ENCODE measurements at regions not wholly inside any gene's neighbourhood (a gene's known extent, or its start where the extent isn't known, plus 50 kb on each side); places are given as distances from the start of the nearest gene placed in this dataset.

- no peak overlapping the region for H2AFZ ChIP-seq (ENCODE audit: low read depth, low read length)
- H3K9ac ChIP-seq (replicated peaks; ENCODE audit: extremely low read depth, insufficient read depth, low read length), result no peak overlapping the region
- BruUV-seq (replicated peaks), result no TSS peak
- no peak for TF ChIP-seq POLR2AphosphoS5 (IDR thresholded peaks at IDR 0.05; ENCODE audit: insufficient read depth, low read depth, low read length)
- TF ChIP-seq JUN (IDR thresholded peaks at IDR 0.05; ENCODE audit: borderline replicate concordance, insufficient read depth, insufficient read length, low read depth), result no peak
- TF ChIP-seq GATA2 (IDR thresholded peaks at IDR 0.05; ENCODE audit: insufficient read depth, insufficient read length, low read depth, low read length), result no peak
- TF ChIP-seq MAX (IDR thresholded peaks at IDR 0.05; ENCODE audit: insufficient read depth, insufficient read length), result no peak
- H3K4me2 ChIP-seq (ENCODE audit: insufficient read depth, low read length), result no peak overlapping the region
- no peaks in the 10 kb centered on the region for H3K36me3 ChIP-seq (ENCODE audit: control insufficient read depth in 2 of 2, extremely low read depth in 1 of 2, insufficient read depth in 2 of 2, low read length in 2 of 2)
- H3K27me3 ChIP-seq (ENCODE audit: control insufficient read depth in 2 of 2, insufficient read depth in 2 of 2, low read length in 2 of 2), result peaks cover 11 to 25% of the 10 kb centered on the region in 2 experiments
- H3K4me3 ChIP-seq (replicated peaks in 1 of 3; ENCODE audit: insufficient read depth in 1 of 3, low read depth in 1 of 3, low read length in 3 of 3), result no peak overlapping the region
- POLR2A ChIA-PET, result no interaction called here
- FAIRE-seq (no peak), DNase-seq (ENCODE audit: low read depth, low spot score) (no peak)
- no peaks in the 10 kb centered on the region for H4K20me1 ChIP-seq (replicated peaks; ENCODE audit: control insufficient read depth, extremely low read depth, insufficient read depth, low read length)
- H3K9me1 ChIP-seq (replicated peaks; ENCODE audit: control insufficient read depth, extremely low read depth, insufficient read depth, low read length), result no peaks in the 10 kb centered on the region
- H3K4me1 ChIP-seq (ENCODE audit: control insufficient read depth, extremely low read depth, insufficient read depth, low read length), result no peaks in the 10 kb centered on the region
- no peaks in the 10 kb centered on the region for H3K9me3 ChIP-seq (replicated peaks; ENCODE audit: control insufficient read depth, insufficient read depth, low read length)
- no peaks in the 10 kb centered on the region for H3K79me2 ChIP-seq (ENCODE audit: control insufficient read depth, insufficient read depth, low read length)
- dilution Hi-C loops (cut with MboI; ENCODE audit: extremely low pct_ligation_motif_present, low sequenced_read_pairs), result no loop called here
- intact Hi-C loops (cut with micrococcal nuclease), result no loop called here
- CTCF ChIA-PET, result interaction anchor here (0.9 kb wide), 1 partner anchor 426 kb away, joined by 3 read pairs; no protein-coding TSS in a partner anchor
- H3K27ac ChIP-seq (ENCODE audit: insufficient read depth, low read depth, low read length), result no peak overlapping the region
Measured at GRCh38 chr11:45345491-45345890, 59.4 kb upstream of the SYT13 start.

DNA sequence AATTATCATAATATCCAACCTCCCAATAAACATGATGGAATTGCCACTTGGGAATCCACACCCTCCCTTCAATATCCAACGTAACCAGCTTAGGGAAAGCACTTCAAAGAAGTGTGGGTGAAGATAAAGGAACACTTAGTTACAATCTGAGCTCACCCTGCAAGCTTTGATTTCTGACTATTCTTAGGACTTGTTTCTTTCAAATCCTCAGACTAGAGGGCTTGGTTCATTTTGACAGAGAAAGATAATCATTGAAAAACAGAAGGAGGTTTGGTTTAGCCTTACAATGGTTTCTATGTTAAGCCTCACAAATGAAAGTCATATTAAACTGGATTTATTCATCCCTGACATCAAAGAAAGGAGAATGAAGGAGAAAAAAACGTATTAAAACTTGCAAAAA is 57.9 kb upstream of the SYT13 start:
- no peak overlapping the region for H3K9ac ChIP-seq (replicated peaks; ENCODE audit: extremely low read depth, insufficient read depth, low read length)
- dilution Hi-C loops (cut with MboI; ENCODE audit: extremely low pct_ligation_motif_present, low sequenced_read_pairs) (no loop called here), intact Hi-C loops (cut with micrococcal nuclease) (no loop called here)
- no peak overlapping the region for H2AFZ ChIP-seq (ENCODE audit: low read depth, low read length)
- DNase-seq (ENCODE audit: low read depth, low spot score) (no peak), FAIRE-seq (no peak)
- TF ChIP-seq MAX (IDR thresholded peaks at IDR 0.05; ENCODE audit: insufficient read depth, insufficient read length), result no peak
- TF ChIP-seq POLR2AphosphoS5 (IDR thresholded peaks at IDR 0.05; ENCODE audit: insufficient read depth, low read depth, low read length), result no peak
- no peak for TF ChIP-seq EZH2 (IDR thresholded peaks at IDR 0.05; ENCODE audit: borderline replicate concordance, low read depth, low read length, severe bottlenecking)
- no peak for TF ChIP-seq FOS (IDR thresholded peaks at IDR 0.05; ENCODE audit: borderline replicate concordance, insufficient read depth, low read length)
- TF ChIP-seq POLR2A (IDR thresholded peaks at IDR 0.05; ENCODE audit: low read depth, low read length), result no peak
- TF ChIP-seq GATA2 (IDR thresholded peaks at IDR 0.05; ENCODE audit: insufficient read depth, insufficient read length, low read depth, low read length), result no peak
- TF ChIP-seq JUN (IDR thresholded peaks at IDR 0.05; ENCODE audit: borderline replicate concordance, insufficient read depth, insufficient read length, low read depth), result no peak
- no peak for TF ChIP-seq MYC (IDR thresholded peaks at IDR 0.05; ENCODE audit: low read depth, low read length)
- no peak for TF ChIP-seq CTCF (IDR thresholded peaks at IDR 0.05; ENCODE audit: extremely low read depth in 1 of 2, insufficient read depth in 1 of 2, low read depth in 1 of 2, low read length in 2 of 2)
- no peaks in the 10 kb centered on the region for H3K79me2 ChIP-seq (ENCODE audit: control insufficient read depth, insufficient read depth, low read length)
- H3K9me1 ChIP-seq (replicated peaks; ENCODE audit: control insufficient read depth, extremely low read depth, insufficient read depth, low read length), result no peaks in the 10 kb centered on the region
- peaks cover 9 to 18% of the 10 kb centered on the region in 2 experiments for H3K27me3 ChIP-seq (ENCODE audit: control insufficient read depth in 2 of 2, insufficient read depth in 2 of 2, low read length in 2 of 2)
- no peak overlapping the region for H3K4me3 ChIP-seq (replicated peaks in 1 of 3; ENCODE audit: insufficient read depth in 1 of 3, low read depth in 1 of 3, low read length in 3 of 3)
- H3K4me1 ChIP-seq (ENCODE audit: control insufficient read depth, extremely low read depth, insufficient read depth, low read length), result no peaks in the 10 kb centered on the region
- CTCF ChIA-PET, result interaction anchor here (0.7 to 9.8 kb wide), 2 partner anchors 10 to 428 kb away, joined by 3 to 195 read pairs; no protein-coding TSS in a partner anchor
- POLR2A ChIA-PET, result no interaction called here
- no peaks in the 10 kb centered on the region for H3K9me3 ChIP-seq (replicated peaks; ENCODE audit: control insufficient read depth, insufficient read depth, low read length)
- no peaks in the 10 kb centered on the region for H4K20me1 ChIP-seq (replicated peaks; ENCODE audit: control insufficient read depth, extremely low read depth, insufficient read depth, low read length)
- no peak overlapping the region for H3K4me2 ChIP-seq (ENCODE audit: insufficient read depth, low read length)
- no peak overlapping the region for H3K27ac ChIP-seq (ENCODE audit: insufficient read depth, low read depth, low read length)
- BruUV-seq (replicated peaks), result no TSS peak
- H3K36me3 ChIP-seq (ENCODE audit: control insufficient read depth in 2 of 2, extremely low read depth in 1 of 2, insufficient read depth in 2 of 2, low read length in 2 of 2), result no peaks in the 10 kb centered on the region

Measured in endothelial cell of umbilical vein (primary cell).